Chondrocyte (in vitro differentiated cells): ENCODE measurements at regions not wholly inside any gene's neighbourhood (a gene's known extent, or its start where the extent isn't known, plus 50 kb on each side); places are given as distances from the start of the nearest gene placed in this dataset.

ENCODE experiments used
- DNase-seq: peaks from one replicate; pipeline ENCODE4 v3.0.0; 2021; ENCODE audit warnings: mixed read lengths, low spot score
- H3K27ac Mint-ChIP-seq: one replicate; pipeline ENCODE4 v1.8.0; 2021; ENCODE audit warnings: mild to moderate bottlenecking, moderate library complexity, mixed read lengths; ENCODE audit not compliant: unreplicated experiment
- H3K27me3 Mint-ChIP-seq: 2 replicates; pipeline ENCODE4 v1.8.0; 2021; ENCODE audit warnings: low read depth, mixed read lengths
- H3K36me3 Mint-ChIP-seq: 2 replicates; pipeline ENCODE4 v1.8.0; 2021; ENCODE audit warnings: low read depth, mixed read lengths
- H3K4me1 Mint-ChIP-seq: 2 replicates; pipeline ENCODE4 v1.8.0; 2021; ENCODE audit warnings: low read depth, mild to moderate bottlenecking, mixed read lengths
- H3K4me3 Mint-ChIP-seq: one replicate; pipeline ENCODE4 v1.8.0; 2021; ENCODE audit warnings: mild to moderate bottlenecking, moderate library complexity, mixed read lengths; ENCODE audit not compliant: unreplicated experiment
- H3K9me3 Mint-ChIP-seq: 2 replicates; pipeline ENCODE4 v1.8.0; 2021; ENCODE audit warnings: low read depth, mixed read lengths
- TF ChIP-seq, protein P1 (sequence below): fragments of 200-600 bp; sonication (generic); IDR thresholded peaks from 2 replicates; pipeline ENCODE4 v1.5.0; 2021; ENCODE audit warnings: antibody characterized with exemption, mild to moderate bottlenecking, moderate library complexity

- Mint-ChIP-seq H3K27ac (no peak overlapping the region), H3K4me3 (no peak overlapping the region), H3K27me3 (no peaks in the 10 kb centered on the region), H3K4me1 (peaks cover 27% of the 10 kb centered on the region), H3K9me3 (peaks cover 8% of the 10 kb centered on the region), H3K36me3 (no peaks in the 10 kb centered on the region)
- DNase-seq: no peak
- TF ChIP-seq, protein P1, sequence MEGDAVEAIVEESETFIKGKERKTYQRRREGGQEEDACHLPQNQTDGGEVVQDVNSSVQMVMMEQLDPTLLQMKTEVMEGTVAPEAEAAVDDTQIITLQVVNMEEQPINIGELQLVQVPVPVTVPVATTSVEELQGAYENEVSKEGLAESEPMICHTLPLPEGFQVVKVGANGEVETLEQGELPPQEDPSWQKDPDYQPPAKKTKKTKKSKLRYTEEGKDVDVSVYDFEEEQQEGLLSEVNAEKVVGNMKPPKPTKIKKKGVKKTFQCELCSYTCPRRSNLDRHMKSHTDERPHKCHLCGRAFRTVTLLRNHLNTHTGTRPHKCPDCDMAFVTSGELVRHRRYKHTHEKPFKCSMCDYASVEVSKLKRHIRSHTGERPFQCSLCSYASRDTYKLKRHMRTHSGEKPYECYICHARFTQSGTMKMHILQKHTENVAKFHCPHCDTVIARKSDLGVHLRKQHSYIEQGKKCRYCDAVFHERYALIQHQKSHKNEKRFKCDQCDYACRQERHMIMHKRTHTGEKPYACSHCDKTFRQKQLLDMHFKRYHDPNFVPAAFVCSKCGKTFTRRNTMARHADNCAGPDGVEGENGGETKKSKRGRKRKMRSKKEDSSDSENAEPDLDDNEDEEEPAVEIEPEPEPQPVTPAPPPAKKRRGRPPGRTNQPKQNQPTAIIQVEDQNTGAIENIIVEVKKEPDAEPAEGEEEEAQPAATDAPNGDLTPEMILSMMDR: no peak
These were observed 109.1 kb downstream of the FAM50B start for GRCh38 chr6:3958255-3958654.

GRCh38 chr6:3959385-3959784 lies 110.2 kb downstream of the FAM50B start:
- no peaks in the 10 kb centered on the region for H3K27me3 Mint-ChIP-seq
- no peak overlapping the region for H3K27ac Mint-ChIP-seq
- peaks cover 8% of the 10 kb centered on the region for H3K9me3 Mint-ChIP-seq
- no peak overlapping the region for H3K4me3 Mint-ChIP-seq
- no peak for DNase-seq
- H3K4me1 Mint-ChIP-seq: peaks cover 38% of the 10 kb centered on the region
- no peaks in the 10 kb centered on the region for H3K36me3 Mint-ChIP-seq
- TF ChIP-seq, protein P1: no peak

DNA sequence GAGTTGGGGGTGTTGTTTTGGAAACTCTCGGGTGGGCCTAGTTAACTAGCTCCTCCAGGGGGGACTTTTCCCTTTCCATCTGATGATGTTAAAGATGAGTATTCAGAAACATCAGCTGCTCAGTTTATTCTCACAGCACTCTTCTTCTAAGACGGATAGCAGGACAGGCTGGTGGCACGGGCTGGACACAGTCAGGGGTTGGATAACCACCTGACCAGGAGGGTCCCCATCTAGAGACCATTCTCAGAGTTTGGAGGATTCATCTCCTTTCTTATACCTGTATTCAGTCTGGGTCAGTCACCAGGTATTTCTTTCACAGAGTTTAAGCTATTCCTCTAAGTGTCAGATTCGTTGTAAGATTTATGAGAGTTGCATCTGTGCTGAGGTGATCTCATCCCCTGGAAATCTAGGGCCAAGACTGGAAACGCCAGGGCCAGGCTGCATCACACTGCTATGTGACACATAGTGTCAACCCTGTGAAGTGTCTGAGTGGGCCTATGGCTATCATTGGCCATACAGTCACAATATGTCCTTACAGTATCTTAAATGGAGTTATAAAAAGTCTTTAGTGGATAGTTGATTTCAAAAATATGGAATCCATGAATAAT lies 111.7 kb downstream of the FAM50B start:
- TF ChIP-seq, protein P1: no peak
- peak overlapping the region; percentile 65 for H3K27ac Mint-ChIP-seq
- H3K27me3 Mint-ChIP-seq: no peaks in the 10 kb centered on the region
- peaks cover 8% of the 10 kb centered on the region for H3K9me3 Mint-ChIP-seq
- peaks cover 53% of the 10 kb centered on the region for H3K4me1 Mint-ChIP-seq
- no peak overlapping the region for H3K4me3 Mint-ChIP-seq
- DNase-seq: no peak
- H3K36me3 Mint-ChIP-seq: no peaks in the 10 kb centered on the region

GRCh38 chr6:3961581-3962215 lies 112.5 kb downstream of the FAM50B start:
- TF ChIP-seq, protein P1: no peak
- no peak for DNase-seq
- Mint-ChIP-seq H3K27me3 (no peaks in the 10 kb centered on the region), H3K27ac (peak overlapping the region; percentile 60), H3K4me3 (no peak overlapping the region), H3K36me3 (no peaks in the 10 kb centered on the region), H3K9me3 (peaks cover 8% of the 10 kb centered on the region), H3K4me1 (peaks cover 53% of the 10 kb centered on the region)

- no peak for DNase-seq
- H3K4me3 Mint-ChIP-seq: no peak overlapping the region
- H3K4me1 Mint-ChIP-seq: peaks cover 53% of the 10 kb centered on the region
- TF ChIP-seq, protein P1: no peak
- H3K27ac Mint-ChIP-seq: peak overlapping the region; percentile 84
- no peaks in the 10 kb centered on the region for H3K27me3 Mint-ChIP-seq
- H3K36me3 Mint-ChIP-seq: no peaks in the 10 kb centered on the region
- peaks cover 8% of the 10 kb centered on the region for H3K9me3 Mint-ChIP-seq
These were observed 113.4 kb downstream of the FAM50B start for GRCh38 chr6:3962291-3963280.
